ENCODE measurements at regions not wholly inside any gene's neighbourhood (a gene's known extent, or its start where the extent isn't known, plus 50 kb on each side); places are given as distances from the start of the nearest gene placed in this dataset.
"Not testable (repeated sequence)": the region's sequence is repeated elsewhere in the genome, so short reads cannot be mapped to it uniquely, and the experiment has no call there.

- peak; percentile 87 for ATAC-seq
These were observed 226.9 kb upstream of the SMIM31 start for GRCh38 chr4:164526933-164527583.

DNA sequence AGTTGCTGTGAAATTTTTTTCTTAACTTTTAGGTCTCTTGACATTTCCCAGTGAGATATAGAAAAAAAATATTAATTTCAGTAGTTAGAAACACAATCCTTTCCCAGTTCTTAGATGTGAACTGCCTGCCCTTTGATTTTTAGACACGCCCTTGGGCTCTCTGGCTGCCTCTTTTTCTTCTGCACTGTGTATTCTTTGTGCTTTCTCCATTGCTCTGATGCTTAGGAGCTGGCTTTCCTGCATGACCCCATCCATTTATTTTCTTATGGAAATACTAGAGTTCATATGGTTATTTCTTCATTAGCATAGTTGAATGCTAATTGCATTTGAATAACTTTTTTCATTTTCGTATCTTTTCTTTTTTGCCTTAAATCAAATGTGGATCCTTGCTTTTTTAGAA lies 224.9 kb upstream of the SMIM31 start:
- no peak for ATAC-seq

DNA sequence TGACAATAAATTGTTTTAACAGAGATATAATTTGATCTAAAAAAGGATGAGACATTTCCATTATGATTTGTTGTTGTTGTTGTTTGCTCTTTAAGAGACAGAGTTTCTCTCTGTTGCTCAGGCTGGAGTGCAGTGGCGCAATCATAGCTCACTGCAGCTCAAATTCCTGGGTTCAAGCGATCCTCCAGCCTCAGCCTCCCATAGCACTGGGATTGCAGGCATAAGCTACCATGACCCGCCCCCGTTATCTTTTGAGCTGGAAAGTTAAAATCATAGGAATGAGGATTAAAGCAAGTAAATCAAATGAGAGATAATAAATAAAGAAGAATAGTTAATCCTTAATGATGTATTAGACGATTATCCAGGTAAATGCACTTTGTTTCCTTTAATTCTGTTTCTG lies 224.4 kb upstream of the SMIM31 start:
- no peak for ATAC-seq

GRCh38 chr4:164531336-164531735 lies 222.6 kb upstream of the SMIM31 start:
- ATAC-seq = peak; percentile 80

DNA sequence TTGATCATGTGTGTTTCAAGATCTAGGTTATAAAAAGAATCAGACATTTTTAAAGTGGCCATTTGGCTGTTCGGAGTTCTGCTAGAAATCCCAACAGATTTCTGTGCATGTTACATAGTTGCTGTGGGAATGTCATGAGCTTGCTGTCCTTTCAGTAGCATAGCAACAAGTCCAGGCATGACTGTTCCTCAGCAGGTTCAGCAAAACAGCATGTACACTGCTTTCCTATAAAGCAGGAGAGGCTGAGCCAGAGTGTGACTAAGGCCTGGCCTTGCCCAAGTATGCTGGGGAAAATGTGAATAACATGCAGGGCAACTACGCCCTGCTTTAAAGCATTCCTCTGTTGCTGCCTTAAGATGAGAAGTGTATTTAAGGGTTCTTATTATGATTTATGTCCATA lies 217.1 kb upstream of the SMIM31 start:
- peak; percentile 100 for ATAC-seq

- ATAC-seq = peak; percentile 63
These were observed 215.8 kb upstream of the SMIM31 start for GRCh38 chr4:164538097-164538496.

DNA sequence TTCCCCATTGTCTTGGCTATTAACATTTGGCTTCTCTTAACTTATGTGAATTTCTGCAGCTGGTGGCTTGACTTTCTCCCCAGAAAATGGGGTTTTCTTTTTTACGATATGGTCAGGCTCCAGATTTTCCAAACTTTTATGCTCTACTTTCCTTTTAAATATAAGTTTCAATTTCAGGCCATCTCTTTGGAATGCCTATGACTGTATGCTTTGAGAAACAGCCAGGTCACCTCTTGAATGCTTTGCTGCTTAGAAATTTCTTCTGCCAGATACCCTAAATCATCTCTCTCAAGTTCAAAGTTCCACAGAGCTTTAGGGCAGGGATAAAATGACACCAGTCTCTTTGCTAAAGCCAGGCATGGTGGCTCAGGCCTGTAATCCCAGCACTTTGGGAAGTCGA lies 212.9 kb upstream of the SMIM31 start:
- no peak for ATAC-seq

- no peak for ATAC-seq
These were observed 211.5 kb upstream of the SMIM31 start for GRCh38 chr4:164542431-164542830.

DNA sequence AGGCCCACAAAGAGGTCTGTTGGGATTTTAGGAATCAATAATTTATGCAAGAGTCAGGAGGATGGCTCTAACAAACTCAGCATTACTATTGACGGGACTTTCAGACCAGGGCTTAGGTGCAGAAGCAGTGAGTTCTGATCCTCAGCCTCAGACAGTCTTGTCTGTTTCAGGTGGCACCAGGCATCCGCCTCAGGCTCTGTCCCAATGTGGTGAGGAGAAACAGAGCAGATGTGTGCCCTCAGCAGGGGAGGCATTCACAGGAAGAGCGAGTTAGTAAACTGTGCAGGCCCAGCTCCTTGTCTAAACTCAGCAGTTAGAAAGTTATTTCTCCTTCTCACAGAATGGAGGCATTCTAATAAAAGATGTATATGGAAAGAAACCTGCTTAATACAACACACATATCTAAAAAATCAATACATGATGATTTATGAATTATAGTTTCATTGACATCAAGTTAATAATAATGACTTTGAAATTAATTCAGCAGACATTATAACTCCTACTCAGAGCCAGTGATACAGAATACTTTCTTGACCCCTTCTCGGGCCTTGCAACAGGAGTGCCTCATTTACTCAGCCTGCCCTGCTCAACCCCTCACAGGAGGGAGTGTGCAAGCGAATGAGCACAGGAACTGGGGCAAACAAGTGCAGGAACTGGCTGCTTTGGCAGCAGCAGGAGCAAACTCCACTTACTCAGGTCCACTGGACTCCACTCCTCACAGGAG lies 202.8 kb upstream of the SMIM31 start:
- ATAC-seq = no peak

DNA sequence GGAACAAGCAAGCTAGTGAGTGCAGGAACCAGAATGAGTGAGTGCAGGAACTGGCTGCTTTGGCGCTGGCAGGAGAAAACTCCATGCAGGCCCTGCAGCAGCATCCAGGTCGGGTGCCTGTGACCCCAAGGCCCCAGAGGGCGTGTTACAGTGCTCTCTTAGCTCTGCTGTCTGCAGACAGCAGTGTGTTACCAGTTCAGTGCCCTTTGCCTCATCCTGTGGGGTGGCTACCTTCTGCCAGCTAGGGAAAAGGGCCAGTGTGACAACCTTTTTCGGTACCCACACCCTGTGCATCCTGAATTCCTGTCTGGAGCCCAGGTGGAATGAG lies 202.3 kb upstream of the SMIM31 start:
- ATAC-seq = no peak

DNA sequence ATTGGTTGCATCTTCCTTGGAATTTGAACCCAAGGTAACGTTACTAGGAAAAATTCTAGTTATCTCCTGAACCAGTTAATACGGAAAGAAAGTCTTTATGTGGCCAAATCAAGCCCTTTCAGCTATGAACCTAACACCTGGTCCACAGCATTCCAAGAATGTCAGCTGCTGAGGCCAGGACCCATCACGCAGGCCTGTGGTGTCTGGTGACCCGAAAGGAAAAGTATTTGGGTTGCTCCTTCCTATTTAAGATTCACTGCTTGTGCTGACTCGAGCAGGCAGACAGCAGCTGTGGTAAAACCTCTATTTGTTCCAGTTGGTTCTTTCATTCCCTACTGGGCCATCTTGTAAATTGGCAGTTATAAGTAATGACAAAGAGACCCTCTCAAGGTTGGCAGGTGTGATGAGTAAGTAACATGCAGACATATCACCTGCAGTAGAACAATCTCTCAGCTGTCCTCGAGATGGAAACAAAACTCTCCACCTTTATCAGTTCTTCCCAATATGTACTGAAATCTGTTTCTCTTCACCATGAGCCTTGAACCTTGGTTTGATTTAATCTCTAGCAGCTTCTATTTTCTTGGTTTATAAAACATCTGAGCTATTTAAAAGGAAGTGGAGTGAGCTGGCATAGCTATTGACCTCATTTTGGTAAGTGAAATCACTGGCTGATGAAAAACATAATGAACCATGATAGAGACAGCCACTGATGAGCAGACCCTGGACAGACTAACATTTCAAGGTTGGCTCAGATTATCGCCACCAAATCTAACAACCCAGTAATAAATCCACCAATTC lies 182.1 kb upstream of the SMIM31 start:
- ATAC-seq = no peak

GRCh38 chr4:164572877-164573279 lies 181.1 kb upstream of the SMIM31 start:
- peak; percentile 91 for ATAC-seq

DNA sequence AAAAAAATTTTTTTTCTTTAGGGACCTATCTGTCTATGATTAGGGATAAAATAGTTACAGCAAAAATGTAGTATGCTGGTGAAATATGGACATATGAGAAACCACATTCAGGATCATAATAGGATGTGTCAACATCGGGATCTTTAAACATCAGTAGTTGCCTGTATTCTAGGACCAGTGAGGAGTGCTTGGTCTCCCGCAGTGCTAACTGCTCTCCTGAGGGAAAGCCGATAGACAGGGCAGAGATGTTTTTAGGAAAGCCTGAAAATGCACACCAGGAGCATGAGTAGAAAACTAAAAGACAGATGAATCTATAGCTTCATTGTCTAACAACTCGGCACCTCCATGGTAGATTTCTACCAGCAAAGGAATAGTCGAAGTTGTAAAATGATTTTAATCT lies 178.1 kb upstream of the SMIM31 start:
- no peak for ATAC-seq

- no peak for ATAC-seq
These were observed 174.5 kb upstream of the SMIM31 start for GRCh38 chr4:164579270-164579942.

DNA sequence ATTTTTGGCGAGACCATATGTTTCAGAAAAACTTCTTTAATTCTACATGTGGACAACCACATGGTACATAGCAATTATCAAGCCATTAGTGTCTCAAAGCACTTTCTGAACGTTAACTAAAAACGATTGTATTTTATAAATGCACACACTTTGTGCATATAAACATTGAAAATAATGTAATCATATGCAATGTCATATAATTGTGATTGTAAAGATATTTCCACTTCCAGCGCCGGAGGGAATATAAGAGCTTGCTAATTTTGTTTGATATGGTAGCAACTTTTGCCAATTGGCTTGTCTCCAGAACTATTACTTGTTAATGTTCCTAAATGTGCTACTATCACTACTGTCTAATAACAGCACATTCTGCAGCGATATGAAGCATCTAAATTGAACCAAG lies 162.3 kb upstream of the SMIM31 start:
- no peak for ATAC-seq

DNA sequence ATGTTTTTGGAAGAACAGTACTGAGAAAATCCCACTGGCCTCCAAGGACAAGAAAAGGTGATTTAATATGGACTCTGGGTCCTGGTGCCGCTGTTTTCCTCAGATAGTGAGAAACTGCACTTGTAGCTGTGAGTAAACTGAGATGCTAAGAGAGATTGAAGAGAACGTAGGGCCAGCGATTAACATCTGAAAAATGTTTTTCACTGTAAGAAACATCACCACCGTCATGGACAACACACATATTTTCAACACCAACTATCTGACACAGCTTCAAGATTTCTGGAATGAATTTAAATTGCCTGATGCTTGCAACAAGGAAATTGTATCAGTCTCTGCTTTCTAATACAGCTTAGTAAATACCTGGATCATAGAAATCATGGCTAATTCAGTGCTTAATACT lies 158.2 kb upstream of the SMIM31 start:
- ATAC-seq = no peak

GRCh38 chr4:164596318-164596878 lies 157.5 kb upstream of the SMIM31 start:
- ATAC-seq = no peak

DNA sequence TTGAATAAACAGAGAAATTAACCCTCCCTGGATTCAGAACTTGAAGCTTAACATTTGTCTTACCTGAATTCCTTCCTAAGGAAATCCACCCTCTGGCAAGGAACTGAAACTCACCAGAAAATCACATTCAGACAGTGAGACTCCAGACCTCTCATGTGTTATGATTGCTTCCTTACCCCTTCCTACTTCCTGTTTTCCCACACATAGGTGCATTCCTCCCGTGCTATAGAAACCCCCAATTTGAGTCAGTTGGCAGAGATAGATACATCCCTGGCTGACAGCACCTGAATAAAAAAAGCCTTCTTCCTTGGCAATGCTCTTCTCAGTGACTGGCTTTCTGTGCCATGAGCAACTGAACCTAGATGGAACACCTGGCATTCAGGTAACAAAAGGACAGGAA lies 157.0 kb upstream of the SMIM31 start:
- no peak for ATAC-seq

GRCh38 chr4:164601653-164602052 lies 152.3 kb upstream of the SMIM31 start:
- ATAC-seq = no peak

DNA sequence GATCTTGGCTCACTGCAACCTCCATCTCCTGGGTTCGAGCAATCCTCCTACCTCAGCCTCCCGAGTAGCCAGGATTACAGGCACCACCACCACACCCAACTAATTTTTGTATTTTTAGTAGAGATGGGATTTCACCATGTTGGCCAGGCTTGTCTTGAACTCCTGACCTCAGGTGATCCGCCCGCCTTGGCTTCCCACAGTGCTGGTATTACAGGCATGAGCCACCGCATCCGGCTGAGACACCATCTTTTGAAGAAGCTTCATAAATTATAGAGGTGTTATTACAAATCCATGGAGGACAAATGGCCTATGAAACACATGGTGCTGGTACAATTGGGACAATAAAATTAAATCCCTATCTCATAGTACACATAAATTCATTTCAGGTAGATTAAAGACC lies 148.1 kb upstream of the SMIM31 start:
- not testable (repeated sequence) for ATAC-seq

DNA sequence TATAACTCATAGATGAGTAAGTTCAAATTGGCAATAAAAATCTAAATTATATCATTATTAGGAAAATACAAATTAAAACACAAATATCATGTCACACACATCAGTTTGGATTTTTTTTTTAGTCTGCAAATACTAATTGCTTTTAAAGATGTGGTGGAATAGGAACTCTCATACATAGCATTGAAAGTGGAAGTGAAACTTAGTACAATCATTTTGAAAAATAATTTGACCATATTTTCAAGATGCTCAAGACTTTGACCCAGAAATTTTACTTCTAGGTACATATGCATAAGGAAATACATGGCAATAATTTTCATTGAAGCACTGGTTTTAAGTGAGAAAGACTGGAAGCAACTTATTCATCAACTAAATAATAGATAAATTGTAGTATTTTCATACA lies 147.5 kb upstream of the SMIM31 start:
- no peak for ATAC-seq

DNA sequence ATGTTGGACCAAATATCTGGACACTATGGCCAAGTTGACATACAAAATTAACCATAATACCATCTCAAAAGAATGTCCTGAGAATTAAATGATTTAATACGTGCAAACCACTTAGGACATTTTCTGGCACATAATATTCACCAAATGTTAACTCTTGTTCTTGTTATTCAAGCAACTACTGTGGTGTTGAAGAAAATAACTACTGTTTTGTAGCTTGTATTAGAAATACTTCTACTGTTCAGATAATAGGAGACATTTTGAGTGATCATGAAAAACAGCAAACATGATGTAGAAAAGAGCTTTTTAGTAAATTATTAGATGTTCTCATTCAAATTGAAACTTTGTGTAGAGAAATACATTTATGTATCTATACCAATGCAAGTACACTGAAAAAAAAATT lies 140.7 kb upstream of the SMIM31 start:
- no peak for ATAC-seq

DNA sequence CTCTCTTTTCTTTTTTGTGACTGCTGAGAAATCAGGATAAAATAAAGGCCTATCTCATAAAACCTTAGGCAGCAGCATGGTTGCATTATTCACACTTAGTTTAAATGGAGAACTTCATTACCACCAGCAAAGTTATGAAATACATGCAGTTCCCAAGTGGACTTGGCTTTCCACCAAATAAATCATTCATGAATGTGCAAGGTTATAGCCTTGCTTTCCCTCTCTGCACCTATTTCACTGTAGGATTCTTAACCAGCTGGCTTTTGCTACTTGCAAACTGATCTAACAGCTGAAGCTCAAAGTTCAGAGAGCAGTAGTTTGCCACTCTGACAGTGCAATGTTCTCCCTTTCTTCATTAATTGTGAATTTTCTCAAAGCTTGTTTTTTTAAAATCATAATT lies 140.1 kb upstream of the SMIM31 start:
- no peak for ATAC-seq

Data from esophagus mucosa (tissue), 1 donor.